Stimulated activated CD8-positive, alpha-beta memory T cell treated with anti-CD3 and anti-CD28 coated beads, Interleukin-4, amount 100 ng/mL, for 1 hour (primary cell): ENCODE measurements at regions not wholly inside any gene's neighbourhood (a gene's known extent, or its start where the extent isn't known, plus 50 kb on each side); places are given as distances from the start of the nearest gene placed in this dataset.
"Not testable (repeated sequence)": the region's sequence is repeated elsewhere in the genome, so short reads cannot be mapped to it uniquely, and the experiment has no call there.

ENCODE experiments used
- DNase-seq, 2 donors: peaks; one replicate each; pipeline ENCODE4 v3.0.0-alpha.2; 2020; ENCODE audit warnings: low read depth in 2 of 2, low spot score in 1 of 2

DNA sequence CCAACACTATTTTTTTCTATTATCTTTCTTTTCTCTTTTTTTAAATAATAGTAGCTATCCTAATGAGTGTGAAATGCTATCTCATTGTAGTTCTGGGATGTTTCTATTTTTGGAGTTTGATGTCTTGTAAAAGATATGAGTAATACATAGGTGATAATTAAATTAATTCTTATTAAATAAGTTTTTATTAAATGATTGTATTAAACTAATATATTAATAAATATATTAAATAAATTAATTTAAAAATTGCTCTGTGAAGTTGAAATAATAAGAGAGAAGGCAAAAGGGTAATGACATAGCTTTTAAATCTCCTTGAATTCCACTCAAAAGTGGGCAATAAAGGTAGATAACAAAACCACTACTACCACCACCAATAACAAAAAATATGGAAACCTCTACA lies 230.2 kb upstream of the SSTR1 start:
- no peak for DNase-seq

DNA sequence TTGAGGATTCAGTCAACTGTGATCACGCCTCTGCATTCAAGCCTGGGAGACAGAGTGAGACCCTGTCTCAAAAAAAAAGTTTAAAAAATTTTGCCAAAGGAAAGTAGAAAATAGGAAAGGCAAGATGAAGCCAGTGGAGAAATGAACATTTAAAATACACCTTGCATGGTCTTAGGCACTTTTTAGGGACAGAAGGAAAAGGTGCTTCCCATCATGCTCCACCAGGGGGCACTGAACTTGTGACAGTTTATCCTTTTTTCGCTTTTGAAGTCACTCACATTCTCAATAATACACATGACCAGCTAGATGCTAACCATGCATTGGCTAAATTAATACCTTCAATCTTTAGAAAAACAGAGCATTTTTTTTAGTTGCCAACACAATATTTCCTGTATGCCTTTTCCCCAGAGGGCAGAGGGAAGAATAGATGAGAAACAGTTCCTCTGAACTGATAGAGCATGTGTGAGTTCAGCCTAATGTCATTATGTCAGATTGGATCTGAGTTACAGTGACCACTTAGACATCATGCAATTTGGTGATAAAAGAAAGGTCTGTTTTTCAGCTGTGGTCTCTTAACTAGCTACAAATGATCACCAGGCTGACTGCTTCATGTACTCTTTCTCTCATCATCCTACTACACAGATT lies 221.8 kb upstream of the SSTR1 start:
- DNase-seq: peak; percentile 17 to 32

DNA sequence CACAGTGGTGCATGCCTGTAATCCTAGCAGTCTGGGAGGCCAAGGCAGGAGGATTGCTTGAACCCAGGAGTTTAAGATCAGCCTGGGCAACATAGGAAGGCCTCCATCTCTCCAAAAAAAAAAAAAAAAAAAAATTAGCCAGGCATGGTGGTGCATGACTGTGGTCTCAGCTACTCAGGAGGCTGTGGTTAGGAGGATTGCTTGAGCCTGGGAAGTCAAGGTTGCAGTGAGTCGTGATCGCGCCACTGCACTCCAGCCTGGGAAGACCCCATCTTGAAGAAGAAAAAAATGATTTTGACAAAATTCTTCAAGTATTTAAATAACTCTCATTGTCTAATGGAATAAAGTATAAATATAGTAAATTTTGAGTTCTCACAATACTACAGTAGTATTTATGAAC lies 219.2 kb upstream of the SSTR1 start:
- DNase-seq: no peak

DNA sequence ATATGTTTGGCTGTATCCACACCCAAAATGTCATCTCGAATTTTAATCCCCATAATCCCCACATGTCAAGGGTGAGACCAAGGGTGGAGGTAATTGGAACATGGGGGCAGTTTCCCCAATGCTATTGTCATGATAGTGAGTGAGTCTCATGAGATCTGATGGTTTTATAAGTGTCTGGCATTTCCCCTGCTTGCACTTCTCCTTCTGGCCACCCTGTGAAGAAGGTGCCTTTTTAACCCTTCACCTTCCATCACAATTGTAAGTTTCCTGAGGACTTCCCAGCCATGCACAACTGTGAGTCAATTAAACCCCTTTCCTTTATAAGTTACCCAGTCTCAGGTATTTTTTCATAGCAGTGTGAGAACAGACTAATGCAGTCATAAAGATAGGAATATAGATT lies 216.7 kb upstream of the SSTR1 start:
- DNase-seq: no peak

DNA sequence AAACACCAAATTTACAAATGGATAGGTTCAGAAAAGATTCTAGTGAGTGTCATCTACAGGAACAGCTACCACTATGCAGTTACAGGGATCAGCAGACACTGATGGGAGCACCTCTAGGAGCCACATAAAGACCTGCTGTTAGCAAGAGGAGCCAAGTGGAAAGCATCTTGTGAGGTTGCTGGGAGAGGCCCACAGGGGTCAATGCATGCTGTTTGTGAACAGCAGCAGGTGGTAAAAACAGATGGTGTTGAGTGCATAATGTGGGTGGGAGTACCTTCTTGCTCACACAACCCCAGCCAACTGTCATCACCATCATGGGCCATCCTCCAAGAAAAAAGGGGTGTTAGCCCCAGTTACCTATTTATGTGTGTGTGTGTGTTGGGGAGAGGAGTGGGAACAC lies 215.2 kb upstream of the SSTR1 start:
- DNase-seq: no peak

DNA sequence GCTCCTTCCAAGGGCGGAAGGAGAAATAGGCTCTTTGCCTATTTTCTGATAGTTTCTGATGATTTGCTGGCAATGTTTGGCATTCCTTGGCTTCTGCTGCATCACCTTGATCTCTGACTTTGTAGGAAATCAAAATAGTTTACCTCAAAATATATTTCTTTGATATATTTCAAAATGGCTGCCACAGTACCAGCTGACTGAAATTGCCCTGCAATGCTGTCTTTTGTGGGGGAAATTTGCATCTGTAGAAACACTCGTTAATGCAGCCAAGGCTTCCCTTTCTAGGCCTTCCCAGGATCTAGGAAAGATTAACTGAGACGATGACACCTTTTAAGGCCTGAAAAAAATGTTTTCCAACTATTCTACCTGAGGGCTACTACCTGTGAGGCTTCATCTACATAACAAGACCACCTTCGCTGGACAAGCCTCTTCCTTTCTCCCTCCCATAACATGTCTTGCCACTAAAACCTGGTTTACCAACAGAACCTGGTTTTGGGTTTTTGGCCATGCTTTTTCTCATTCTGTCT lies 212.8 kb upstream of the SSTR1 start:
- DNase-seq: no peak

DNA sequence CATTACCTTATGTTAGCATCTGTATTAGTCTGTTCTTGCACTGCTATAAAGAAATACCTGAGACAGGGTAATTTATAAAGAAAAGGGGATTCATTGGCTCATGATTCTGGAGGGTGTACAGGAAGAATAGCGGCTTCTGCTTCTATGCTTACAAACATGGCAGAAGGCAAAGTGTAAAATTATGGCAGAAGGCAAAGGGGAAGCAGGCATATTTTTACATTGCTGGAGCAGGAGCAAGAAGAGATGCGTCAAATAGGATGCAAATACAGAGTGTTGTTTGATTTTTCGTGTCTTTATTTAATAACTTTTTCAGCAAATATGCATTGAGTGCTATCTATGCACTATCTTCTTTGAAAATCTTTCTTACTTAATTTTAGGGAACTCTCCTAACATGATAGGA lies 210.7 kb upstream of the SSTR1 start:
- DNase-seq: no peak

DNA sequence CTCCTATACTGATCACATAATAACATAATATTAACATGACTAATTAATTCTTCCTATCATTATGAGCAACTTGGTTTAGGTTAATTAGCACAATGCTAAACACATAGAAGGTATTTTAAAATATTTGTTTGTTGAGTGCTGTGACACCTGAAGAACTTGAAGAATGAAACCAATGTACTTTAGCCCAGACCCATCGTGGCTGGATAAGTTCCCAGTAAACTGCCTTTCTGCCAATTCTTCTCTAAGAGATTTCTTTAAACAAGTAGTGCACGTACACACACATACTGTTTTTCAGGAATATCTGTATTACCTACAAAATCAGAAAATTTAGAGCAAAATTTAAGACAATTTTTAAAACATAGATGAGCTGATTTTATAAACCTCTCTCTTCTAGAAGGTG lies 207.4 kb upstream of the SSTR1 start:
- DNase-seq: no peak

DNA sequence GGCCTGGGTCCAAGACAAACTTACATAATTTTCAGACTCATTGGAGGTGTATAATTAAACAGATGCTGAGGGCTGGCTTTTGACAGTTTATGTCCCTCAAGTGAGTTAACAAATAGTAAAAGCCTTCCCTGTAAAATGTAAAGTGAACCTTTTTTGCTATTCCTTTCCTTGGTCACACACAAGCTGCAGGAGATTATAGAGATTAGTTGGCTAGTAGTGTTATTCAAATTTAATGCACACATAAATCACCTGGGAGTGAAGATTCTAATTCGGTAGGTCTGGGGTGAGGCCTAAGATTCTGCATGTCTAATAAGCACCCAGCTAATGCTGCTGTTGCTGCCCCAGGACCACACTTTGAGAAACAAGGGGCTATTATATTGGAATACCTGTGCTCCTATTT lies 206.2 kb upstream of the SSTR1 start:
- no peak for DNase-seq

DNA sequence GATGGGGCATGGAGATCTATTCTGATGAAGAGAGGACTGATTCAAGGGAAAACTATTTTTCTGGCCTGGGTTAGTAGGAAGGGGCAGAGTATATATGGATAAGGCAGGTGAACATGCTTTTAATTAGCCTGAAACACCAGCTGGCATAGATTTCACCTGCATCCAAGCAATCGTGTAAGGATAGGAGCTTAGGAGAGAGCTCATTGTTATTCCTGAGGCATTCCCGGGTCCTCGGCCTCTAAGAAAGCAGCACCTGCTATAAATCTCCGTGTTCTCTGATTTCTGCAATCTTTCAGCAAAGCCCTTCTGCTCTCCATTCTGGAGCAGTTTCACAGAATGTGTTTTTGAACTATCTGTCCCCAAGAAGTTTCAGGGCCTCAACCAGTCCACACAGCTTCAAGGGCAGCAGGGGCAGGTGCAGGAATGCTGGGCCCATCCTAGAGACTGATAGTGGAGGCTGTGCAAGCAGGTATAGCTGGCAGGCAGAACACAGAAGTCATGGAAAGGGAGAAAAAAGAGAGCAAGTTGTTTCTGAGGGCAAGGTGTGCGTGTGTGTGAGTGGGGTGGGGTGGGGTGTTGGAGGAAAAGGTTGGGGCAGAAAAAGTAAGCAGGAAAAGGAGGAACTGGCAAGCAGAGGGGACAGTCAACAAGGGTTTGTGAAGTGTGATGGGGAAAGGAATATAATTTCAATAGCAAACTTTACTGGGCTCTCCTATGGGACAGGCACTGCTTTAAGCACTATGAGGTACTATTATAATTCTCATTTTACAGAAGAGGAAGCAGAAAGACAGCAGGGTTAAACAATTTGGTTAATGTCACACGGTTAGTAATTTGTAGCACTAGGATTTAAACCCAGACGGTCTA lies 203.7 kb upstream of the SSTR1 start:
- DNase-seq: no peak

DNA sequence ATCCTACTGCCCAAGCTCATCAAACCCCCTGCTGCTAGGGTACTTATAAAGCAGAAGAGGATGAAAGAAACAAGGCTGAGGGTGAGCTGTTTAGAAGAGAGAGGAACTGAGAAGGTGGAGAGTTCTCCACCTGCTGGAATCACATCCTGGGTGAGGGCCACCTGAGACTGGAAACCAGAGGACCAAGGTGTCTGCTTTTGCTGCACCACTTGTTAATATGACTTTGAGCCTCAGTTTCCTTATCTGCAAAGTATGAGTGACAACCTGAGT lies 203.2 kb upstream of the SSTR1 start:
- DNase-seq: no peak

DNA sequence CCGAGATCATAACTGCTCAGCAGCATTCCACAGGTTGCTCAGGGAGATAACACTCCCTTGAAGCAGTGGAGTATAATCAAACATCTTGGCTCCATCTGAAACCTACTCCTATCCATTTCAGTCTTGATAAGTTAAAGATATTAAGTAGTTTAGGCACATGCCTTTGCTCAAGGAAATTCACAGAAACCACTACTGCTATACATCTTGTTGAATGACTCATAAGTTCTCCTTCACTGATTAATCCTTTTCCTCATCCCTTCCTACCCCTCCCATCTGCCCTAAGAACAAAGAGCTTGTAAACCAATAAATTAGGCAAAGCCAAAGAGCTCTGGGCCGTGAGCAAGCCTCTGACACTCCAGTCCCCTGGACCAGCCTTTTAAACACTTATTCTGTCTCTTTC lies 196.5 kb upstream of the SSTR1 start:
- not testable (repeated sequence) for DNase-seq

DNA sequence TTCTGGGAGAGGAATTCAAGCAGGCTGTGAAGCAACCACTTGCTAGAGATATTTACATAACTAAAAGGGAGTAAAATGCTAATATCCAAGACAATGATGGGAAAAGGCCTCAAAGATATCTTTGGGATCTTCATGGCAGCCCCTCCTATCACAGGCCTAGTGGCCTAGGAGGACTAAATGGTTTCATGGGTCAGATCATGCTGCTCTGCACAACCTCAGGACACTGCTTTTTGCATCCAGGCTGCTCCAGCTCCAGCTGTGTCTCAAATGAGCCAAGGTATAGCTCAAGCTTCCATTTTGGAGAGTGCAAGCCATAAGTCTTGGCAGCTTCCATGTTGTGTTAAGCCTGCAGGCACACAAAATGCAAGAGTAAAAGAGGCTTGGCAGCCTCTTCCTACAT lies 195.6 kb upstream of the SSTR1 start:
- no peak for DNase-seq

DNA sequence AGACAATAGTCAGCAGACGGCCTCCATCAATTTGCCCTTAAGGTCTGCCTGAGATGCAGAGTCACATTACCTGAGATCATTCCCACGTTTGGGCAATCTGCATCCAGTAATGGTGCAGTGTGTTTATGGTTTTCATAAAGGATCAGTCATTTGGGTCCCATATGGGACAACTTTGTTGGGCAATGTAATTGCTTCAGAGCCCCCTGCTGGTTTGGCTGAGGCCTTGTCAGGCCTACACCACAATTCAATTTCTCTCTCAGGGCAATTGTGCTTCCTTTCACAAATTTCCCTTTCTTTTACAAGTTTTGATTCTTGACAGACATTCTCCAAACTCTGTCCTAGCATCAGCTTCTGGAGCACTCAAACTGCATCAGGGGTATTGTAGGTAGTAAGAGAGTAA lies 191.2 kb upstream of the SSTR1 start:
- no peak for DNase-seq

DNA sequence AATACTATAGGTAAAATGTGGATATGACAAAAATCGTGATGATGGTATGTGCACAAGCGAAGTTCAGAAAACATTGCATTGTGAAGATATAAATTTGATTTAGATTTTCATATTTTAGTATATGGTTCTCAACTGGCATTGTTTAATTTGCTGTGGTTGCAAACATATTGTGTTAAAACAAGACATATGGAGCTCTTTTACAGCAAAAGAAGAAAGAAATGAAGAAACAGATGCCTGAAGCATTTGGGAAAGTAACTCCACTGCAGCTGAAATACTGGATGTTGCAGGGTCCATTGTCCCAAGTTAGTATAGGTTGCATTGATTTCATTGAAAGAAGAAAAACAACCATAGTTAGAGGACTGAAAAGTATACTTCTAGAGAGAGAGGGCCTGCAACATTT lies 185.8 kb upstream of the SSTR1 start:
- no peak for DNase-seq

DNA sequence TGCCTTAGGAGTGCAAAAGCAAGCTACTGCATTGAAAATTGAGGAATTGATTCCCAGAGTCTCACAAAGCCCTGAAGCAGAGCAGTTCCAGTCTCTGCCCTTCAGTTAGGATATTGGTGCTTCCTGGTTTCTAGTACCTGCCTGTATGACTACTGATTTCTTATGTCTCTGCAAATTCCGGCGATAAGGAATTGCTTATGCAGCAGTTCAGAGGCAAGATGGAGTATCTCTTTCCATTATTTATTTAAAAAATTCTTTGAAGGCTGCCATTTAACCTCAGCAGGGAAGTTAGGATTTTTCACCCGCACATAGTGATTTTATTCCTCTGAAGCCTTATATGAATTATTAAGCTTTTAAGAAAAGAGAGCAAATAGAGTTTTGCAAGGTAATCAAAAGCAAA lies 184.9 kb upstream of the SSTR1 start:
- DNase-seq: no peak

DNA sequence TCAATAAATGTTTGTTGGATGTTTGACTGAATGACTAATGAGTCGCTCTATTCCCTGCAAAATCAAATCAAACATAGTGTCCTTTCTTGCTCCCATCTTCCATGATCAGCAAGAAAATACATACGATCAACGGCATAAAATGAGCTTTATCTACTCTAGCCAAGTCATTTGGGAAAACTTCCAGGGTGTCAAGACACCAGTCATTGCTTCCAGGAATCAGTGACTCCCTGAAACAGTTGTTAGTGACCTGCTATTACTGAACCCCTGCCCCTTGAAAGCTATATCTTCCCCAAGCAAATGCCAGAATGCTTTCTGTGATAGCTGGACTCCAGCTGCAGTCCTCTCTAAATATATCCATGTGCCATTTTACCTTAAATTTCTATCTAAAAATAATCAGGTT lies 169.5 kb upstream of the SSTR1 start:
- DNase-seq: no peak

DNA sequence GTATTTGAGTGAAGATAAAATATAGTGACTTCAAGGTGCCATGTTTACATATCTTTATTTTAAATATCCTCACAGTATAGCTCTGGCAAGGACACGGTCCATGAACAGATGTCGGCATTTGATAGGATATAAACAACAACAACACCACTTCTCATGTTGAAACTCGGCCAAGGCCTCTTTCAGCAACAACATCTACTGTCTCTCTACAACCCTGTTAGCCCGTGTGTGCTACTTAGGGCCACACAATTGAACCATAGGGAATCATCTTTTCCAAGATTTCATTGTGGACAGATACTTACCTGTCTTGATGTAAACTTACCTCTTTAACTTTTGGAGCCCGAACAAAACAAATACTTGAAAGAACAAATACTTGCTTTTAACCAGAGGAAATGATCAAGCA lies 168.7 kb upstream of the SSTR1 start:
- DNase-seq: no peak

DNA sequence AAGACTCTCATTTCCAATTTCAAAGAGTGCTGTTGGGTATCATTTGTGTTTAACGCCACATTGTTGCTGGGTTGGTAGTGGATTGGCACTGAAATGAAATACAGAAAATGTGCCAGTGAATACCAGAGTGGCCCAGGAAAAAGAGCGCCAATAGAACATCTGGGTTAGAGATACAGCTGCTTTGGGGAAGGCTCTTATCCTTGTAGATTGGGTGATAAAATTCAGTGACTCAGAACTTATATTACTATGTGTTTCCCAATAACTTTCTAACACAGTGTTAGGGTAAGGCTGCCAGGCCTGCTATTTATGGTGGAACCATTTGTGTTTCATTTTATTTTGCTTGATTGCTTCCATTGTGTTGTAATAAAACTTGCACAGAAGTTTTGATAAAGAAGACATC lies 168.2 kb upstream of the SSTR1 start:
- DNase-seq: no peak

DNA sequence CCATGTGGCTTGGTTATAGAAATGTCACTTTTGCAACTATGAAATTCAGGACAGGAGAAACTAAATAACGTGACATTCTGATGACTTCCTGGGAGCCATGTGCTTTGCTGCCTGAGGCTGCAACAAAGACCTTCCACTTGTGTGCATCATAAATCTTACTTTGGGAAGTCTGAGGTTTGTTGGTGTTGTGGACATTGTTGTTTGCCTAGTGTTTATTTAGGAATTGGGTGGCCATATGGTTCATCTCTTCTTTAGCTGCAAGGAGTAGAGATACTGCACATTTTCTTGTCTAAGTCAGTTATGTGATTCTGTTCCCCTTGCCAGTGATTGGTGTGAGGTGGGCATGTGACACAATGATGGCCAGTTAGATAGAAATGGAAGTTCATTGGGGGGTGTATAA lies 167.3 kb upstream of the SSTR1 start:
- no peak for DNase-seq

DNA sequence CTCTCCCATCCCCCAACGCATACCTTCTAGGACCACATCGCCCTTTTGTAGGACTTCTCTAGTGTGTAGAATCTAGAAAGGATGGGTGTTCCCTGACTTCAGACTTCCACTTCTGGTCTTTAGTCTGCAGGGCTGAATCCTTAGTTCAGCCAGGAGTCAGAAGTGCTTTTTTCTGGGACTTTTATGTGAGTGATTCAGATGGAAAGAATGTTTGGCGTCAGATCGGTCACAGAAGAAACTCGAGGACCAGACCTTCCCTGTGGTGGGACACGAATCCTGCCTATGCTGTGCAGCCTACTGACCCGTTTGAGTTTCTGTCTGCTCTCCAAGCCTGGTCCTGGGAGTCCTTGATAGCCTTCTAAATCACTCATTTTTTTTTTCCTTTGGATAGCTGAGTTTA lies 165.4 kb upstream of the SSTR1 start:
- no peak for DNase-seq

DNA sequence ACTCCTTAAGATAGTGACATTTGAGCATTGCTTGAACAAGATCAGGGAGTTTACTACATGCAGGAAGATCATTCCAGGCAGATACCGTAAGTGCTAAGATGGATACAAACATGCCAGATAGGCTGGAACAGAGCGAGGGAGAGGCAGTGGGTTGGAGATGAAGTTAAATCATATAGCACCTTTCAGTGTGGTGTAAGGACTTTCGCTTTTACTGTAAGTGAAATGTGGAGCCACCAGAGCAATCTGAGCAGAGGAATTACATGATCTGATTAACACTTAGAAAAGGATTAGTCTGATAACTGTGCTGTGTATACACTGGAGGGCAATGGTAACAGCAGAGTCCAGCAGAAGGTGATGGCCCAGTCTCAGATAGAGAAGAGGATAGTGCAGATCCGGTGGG lies 163.0 kb upstream of the SSTR1 start:
- DNase-seq: no peak

DNA sequence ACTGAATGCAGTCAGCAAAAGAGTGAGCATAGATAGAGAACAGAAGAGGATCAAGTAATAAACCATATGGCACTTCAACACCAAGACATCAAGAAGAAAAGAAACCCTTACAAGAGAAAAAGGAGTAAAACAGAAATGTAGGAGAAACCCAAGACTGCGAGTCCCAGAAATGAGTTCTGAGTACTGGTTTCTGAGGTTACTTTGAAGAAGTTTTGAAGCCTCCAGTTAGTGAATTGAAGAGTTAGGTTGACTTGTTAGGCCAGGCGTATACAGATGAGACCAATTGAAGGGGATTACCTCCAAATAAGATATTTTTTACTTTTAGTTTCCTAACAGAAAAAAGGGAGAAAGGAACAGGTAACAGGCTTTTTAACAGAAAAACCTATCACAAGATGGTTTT lies 162.2 kb upstream of the SSTR1 start:
- no peak for DNase-seq
